Brain microvascular endothelial cell (primary cell): ENCODE measurements at regions not wholly inside any gene's neighbourhood (a gene's known extent, or its start where the extent isn't known, plus 50 kb on each side); places are given as distances from the start of the nearest gene placed in this dataset.
A peak's percentile ranks its signal among the peaks of the same experiment; 100 is the strongest.
"Not testable (repeated sequence)": the region's sequence is repeated elsewhere in the genome, so short reads cannot be mapped to it uniquely, and the experiment has no call there.

ENCODE experiments used
- DNase-seq: peaks from one replicate; pipeline ENCODE4 v3.0.0-alpha.2; 2020
- H3K27ac ChIP-seq: fragments of 250-450 bp; sonication (Bioruptor Pico); 2 replicates; pipeline ENCODE4 v1.5.1; 2020; ENCODE audit warnings: mild to moderate bottlenecking, moderate library complexity
- H3K27me3 ChIP-seq: fragments of 250-450 bp; sonication (Bioruptor Pico); replicated peaks from 2 replicates; pipeline ENCODE4 v1.5.1; 2020; ENCODE audit warnings: mild to moderate bottlenecking
- H3K36me3 ChIP-seq: fragments of 250-450 bp; sonication (Bioruptor Pico); replicated peaks from 2 replicates; pipeline ENCODE4 v1.5.1; 2020; ENCODE audit warnings: mild to moderate bottlenecking
- H3K4me3 ChIP-seq: 2 replicates; pipeline ENCODE4 v1.5.1; 2011; ENCODE audit warnings: low read depth, mild to moderate bottlenecking, control low read depth, low read length, moderate library complexity
- CTCF ChIP-seq: IDR thresholded peaks from 2 replicates; pipeline ENCODE4 v1.5.1; 2011; ENCODE audit warnings: low read depth, mild to moderate bottlenecking, moderate library complexity, low read length, control low read depth, inconsistent platforms; ENCODE audit errors: missing control alignments
- in situ Hi-C: cut with HindIII; loops from 2 replicates; pipeline ENCODE4 v1.10.0; 2017; ENCODE audit warnings: low sequenced_read_pairs, low pct_ligation_motif_present

GRCh38 chr2:8606226-8606625, 75.6 kb upstream of the ID2 start:
- Histone ChIP-seq H3K27me3 (no peaks in the 10 kb centered on the region), H3K4me3 (no peak overlapping the region), H3K27ac (peak overlapping the region; percentile 42), H3K36me3 (no peaks in the 10 kb centered on the region)
- in situ Hi-C loops = no loop called here
- DNase-seq = no peak
- no peak for TF ChIP-seq CTCF

- no peaks in the 10 kb centered on the region for H3K27me3 ChIP-seq
- in situ Hi-C loops = no loop called here
- H3K4me3 ChIP-seq = no peak overlapping the region
- no peak for TF ChIP-seq CTCF
- H3K36me3 ChIP-seq = no peaks in the 10 kb centered on the region
- DNase-seq = no peak
- no peak overlapping the region for H3K27ac ChIP-seq
These were observed 75.0 kb upstream of the ID2 start for GRCh38 chr2:8606649-8607550.

- Histone ChIP-seq H3K4me3 (no peak overlapping the region), H3K36me3 (no peaks in the 10 kb centered on the region), H3K27me3 (no peaks in the 10 kb centered on the region), H3K27ac (no peak overlapping the region)
- DNase-seq = peak; percentile 70
- no peak for TF ChIP-seq CTCF
- in situ Hi-C loops = no loop called here
These were observed 74.2 kb upstream of the ID2 start for GRCh38 chr2:8607606-8608005.

- peak; percentile 5 for DNase-seq
- H3K36me3 ChIP-seq = no peaks in the 10 kb centered on the region
- no peak overlapping the region for H3K27ac ChIP-seq
- in situ Hi-C loops = no loop called here
- no peak for TF ChIP-seq CTCF
- H3K4me3 ChIP-seq = no peak overlapping the region
- no peaks in the 10 kb centered on the region for H3K27me3 ChIP-seq
These were observed 73.4 kb upstream of the ID2 start for GRCh38 chr2:8608411-8608954.

GRCh38 chr2:8609357-8609811, 72.5 kb upstream of the ID2 start:
- Histone ChIP-seq H3K27me3 (no peaks in the 10 kb centered on the region), H3K27ac (no peak overlapping the region), H3K4me3 (no peak overlapping the region), H3K36me3 (no peaks in the 10 kb centered on the region)
- in situ Hi-C loops = no loop called here
- DNase-seq = no peak
- no peak for TF ChIP-seq CTCF

- H3K4me3 ChIP-seq, H3K27ac ChIP-seq, H3K27me3 ChIP-seq, in situ Hi-C loops, DNase-seq, H3K36me3 ChIP-seq: not testable (repeated sequence)
These were observed 71.1 kb upstream of the ID2 start for GRCh38 chr2:8610775-8611174.
